ENCODE measurements at regions not wholly inside any gene's neighbourhood (a gene's known extent, or its start where the extent isn't known, plus 50 kb on each side); places are given as distances from the start of the nearest gene placed in this dataset.
"Not testable (repeated sequence)": the region's sequence is repeated elsewhere in the genome, so short reads cannot be mapped to it uniquely, and the experiment has no call there.

DNA sequence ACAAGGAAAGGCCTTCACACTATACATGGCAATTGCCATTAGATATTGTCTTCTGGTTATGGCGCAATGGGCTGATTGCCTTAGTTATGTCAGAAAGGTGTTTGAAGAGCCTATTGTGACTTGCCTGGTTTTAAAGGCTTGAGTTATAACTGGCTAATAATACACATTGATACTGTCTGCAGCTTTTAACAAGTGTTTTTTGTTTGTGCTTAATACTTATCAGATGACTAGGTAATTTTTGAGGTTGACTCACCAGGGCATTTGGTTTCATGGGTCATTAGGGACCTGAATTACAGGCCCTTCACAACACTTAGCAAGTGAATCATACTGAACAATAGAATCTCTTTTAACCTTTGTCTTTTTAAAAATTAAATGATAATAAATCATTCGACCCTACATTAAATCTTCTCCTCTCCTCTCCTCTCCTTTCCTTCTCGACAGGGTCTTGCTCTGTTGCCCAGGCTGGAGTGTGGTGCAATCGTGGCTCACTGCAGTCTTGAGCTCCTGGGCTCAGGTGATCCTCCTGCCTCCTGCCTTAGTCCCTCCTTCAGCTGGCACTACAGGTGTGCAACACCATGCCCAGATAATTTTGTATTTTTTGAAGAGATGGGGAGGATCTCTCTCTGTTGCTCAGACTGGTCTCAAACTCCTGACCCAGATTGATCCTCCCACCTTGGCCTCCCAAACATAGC is 196.3 kb downstream of the JCAD start:
- DNase-seq (ENCODE audit: insufficient read length, low spot score) (no peak), FAIRE-seq (no peak)
- no peak for TF ChIP-seq POLR2AphosphoS5 (IDR thresholded peaks at IDR 0.05; ENCODE audit: low read depth, low read length)
- TF ChIP-seq PAX5 (IDR thresholded peaks at IDR 0.05; ENCODE audit: insufficient read depth, low read length, severe bottlenecking): no peak
- no peak for TF ChIP-seq POLR2A (IDR thresholded peaks at IDR 0.05; ENCODE audit: low read depth, low read length)
- TF ChIP-seq SPI1 (IDR thresholded peaks at IDR 0.05; ENCODE audit: low read depth, low read length): no peak
- no peak for TF ChIP-seq TAF1 (IDR thresholded peaks at IDR 0.05; ENCODE audit: low read depth, low read length)
- TF ChIP-seq POU2F2 (IDR thresholded peaks at IDR 0.05; ENCODE audit: low read depth, low read length): no peak

DNA sequence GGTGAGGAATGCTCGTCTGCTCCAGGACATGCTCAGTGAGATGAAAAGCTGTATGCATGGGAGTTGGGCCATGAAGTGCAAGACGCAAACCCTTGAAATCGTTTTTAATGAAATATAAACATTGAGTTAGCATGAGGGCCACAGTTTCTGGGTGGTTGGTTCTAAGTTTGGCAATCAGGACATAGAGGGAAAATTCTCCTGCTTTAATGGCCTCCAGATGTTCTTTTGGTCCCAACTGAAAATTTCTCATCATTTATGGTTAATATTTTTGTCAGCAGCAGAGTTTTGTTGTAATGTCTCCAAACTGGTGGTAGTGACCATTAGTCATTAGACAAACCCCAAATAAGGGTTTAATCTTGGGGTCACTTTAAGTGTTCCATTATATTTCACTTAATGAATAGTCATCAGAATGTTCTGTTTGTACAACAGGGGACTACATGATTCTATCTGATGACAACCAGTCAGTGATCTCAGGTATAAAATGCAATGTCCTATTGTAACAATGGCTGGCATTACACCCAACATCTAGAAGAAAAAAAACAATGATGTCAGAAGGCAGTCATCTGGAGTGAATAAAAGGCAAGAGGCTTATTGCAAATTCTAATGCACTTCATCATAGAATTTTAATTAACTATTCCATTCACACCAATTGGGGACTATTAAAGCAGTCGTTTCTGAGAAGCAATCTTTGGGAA is 197.4 kb downstream of the JCAD start:
- DNase-seq (ENCODE audit: insufficient read length, low spot score) (no peak), FAIRE-seq (no peak)
- TF ChIP-seq POLR2A (IDR thresholded peaks at IDR 0.05; ENCODE audit: low read depth, low read length) (no peak), PAX5 (IDR thresholded peaks at IDR 0.05; ENCODE audit: insufficient read depth, low read length, severe bottlenecking) (no peak), POLR2AphosphoS5 (IDR thresholded peaks at IDR 0.05; ENCODE audit: low read depth, low read length) (no peak), TAF1 (IDR thresholded peaks at IDR 0.05; ENCODE audit: low read depth, low read length) (no peak), POU2F2 (IDR thresholded peaks at IDR 0.05; ENCODE audit: low read depth, low read length) (no peak), SPI1 (IDR thresholded peaks at IDR 0.05; ENCODE audit: low read depth, low read length) (no peak)

DNA sequence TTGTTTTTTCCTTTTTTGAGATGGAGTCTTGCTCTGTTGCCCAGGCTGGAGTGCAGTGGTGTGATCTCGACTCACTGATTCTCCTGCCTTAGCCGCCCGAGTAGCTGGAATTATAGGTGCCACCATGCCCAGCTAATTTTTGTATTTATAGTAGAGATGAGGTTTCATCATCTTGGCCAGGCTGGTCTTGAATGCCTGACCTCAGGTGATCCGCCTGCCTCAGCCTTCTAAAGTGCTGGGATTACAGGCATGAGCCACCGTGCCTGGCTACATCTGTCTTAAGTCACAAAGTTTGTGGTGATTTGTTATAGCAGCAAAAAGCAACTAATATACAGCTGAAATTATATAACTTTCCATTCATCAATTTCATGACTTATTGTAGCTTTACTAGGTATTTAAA is 198.2 kb downstream of the JCAD start:
- DNase-seq (ENCODE audit: insufficient read length, low spot score); FAIRE-seq: not testable (repeated sequence)

DNA sequence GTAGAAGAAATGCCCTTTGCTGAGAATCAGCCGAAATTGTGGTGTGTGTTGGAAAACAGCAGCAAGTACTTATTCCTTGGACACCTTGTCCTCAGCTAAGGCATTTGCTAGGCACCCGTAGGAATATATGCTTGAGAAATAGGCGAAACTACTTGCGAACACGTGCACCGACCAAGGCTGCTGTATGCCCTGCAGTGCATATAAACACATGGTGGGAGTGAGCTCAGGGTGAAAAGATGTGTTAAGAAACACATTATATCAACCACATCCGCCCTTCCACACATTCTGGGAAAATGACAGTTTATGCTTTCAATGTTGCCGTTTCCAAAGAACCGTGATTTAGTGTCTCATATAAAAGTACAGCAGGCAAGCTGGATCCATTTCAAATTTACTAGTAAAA is 199.2 kb downstream of the JCAD start:
- TF ChIP-seq POU2F2 (IDR thresholded peaks at IDR 0.05; ENCODE audit: low read depth, low read length) (no peak), POLR2AphosphoS5 (IDR thresholded peaks at IDR 0.05; ENCODE audit: low read depth, low read length) (no peak), PAX5 (IDR thresholded peaks at IDR 0.05; ENCODE audit: insufficient read depth, low read length, severe bottlenecking) (no peak)
- DNase-seq (ENCODE audit: insufficient read length, low spot score) (no peak), FAIRE-seq (no peak)

GRCh38 chr10:29859521-29860130 is 199.8 kb downstream of the JCAD start:
- FAIRE-seq (no peak), DNase-seq (ENCODE audit: insufficient read length, low spot score) (no peak)
- TF ChIP-seq POLR2AphosphoS5 (IDR thresholded peaks at IDR 0.05; ENCODE audit: low read depth, low read length): no peak
- TF ChIP-seq PAX5 (IDR thresholded peaks at IDR 0.05; ENCODE audit: insufficient read depth, low read length, severe bottlenecking): no peak
- TF ChIP-seq POLR2A (IDR thresholded peaks at IDR 0.05; ENCODE audit: low read depth, low read length): no peak
- TF ChIP-seq SPI1 (IDR thresholded peaks at IDR 0.05; ENCODE audit: low read depth, low read length): no peak
- TF ChIP-seq TAF1 (IDR thresholded peaks at IDR 0.05; ENCODE audit: low read depth, low read length): no peak
- no peak for TF ChIP-seq POU2F2 (IDR thresholded peaks at IDR 0.05; ENCODE audit: low read depth, low read length)

DNA sequence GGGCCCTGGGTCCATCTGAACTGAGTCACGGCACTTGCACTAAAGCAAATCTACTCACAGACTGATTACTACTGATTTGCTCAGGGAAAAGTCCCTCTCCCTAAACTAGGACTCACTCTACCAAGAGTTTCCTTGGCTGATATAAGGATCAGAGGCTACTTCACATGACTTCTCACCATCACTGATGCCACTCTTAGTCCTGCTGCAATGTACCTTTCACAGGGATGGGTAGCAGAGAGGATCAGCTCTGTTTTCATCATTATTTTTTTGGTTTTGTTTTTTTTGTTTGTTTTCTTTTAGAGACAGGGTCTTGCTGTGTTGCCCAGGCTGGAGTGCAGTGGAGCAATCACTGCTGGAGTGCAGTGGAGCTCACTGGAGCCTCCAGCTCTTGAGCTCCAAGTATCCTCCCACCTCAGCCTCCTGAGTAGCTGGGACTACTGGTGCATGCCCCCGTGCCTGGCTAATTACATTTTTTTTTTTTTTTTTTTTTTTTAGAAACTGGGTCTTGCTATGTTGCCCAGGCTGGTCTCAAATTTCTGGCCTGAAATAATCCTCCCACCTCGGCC is 200.6 kb downstream of the JCAD start:
- TF ChIP-seq SPI1 (IDR thresholded peaks at IDR 0.05; ENCODE audit: low read depth, low read length) (no peak), TAF1 (IDR thresholded peaks at IDR 0.05; ENCODE audit: low read depth, low read length) (no peak), POLR2A (IDR thresholded peaks at IDR 0.05; ENCODE audit: low read depth, low read length) (no peak), PAX5 (IDR thresholded peaks at IDR 0.05; ENCODE audit: insufficient read depth, low read length, severe bottlenecking) (no peak), POU2F2 (IDR thresholded peaks at IDR 0.05; ENCODE audit: low read depth, low read length) (no peak), POLR2AphosphoS5 (IDR thresholded peaks at IDR 0.05; ENCODE audit: low read depth, low read length) (no peak)
- FAIRE-seq: no peak

GRCh38 chr10:29857843-29858701 is 201.3 kb downstream of the JCAD start:
- no peak for DNase-seq (ENCODE audit: insufficient read length, low spot score)
- TF ChIP-seq PAX5 (IDR thresholded peaks at IDR 0.05; ENCODE audit: insufficient read depth, low read length, severe bottlenecking) (no peak), POLR2AphosphoS5 (IDR thresholded peaks at IDR 0.05; ENCODE audit: low read depth, low read length) (no peak), POU2F2 (IDR thresholded peaks at IDR 0.05; ENCODE audit: low read depth, low read length) (no peak), POLR2A (IDR thresholded peaks at IDR 0.05; ENCODE audit: low read depth, low read length) (no peak), SPI1 (IDR thresholded peaks at IDR 0.05; ENCODE audit: low read depth, low read length) (no peak), TAF1 (IDR thresholded peaks at IDR 0.05; ENCODE audit: low read depth, low read length) (no peak)
- FAIRE-seq: no peak

More for the DNA sequence above, 200.6 kb downstream of the JCAD start:
- DNase-seq (ENCODE audit: insufficient read length, low spot score): no peak

GRCh38 chr10:29856295-29856694 is 203.1 kb downstream of the JCAD start:
- no peak for TF ChIP-seq TAF1 (IDR thresholded peaks at IDR 0.05; ENCODE audit: low read depth, low read length)
- no peak for TF ChIP-seq POLR2A (IDR thresholded peaks at IDR 0.05; ENCODE audit: low read depth, low read length)
- TF ChIP-seq POLR2AphosphoS5 (IDR thresholded peaks at IDR 0.05; ENCODE audit: low read depth, low read length): no peak
- TF ChIP-seq PAX5 (IDR thresholded peaks at IDR 0.05; ENCODE audit: insufficient read depth, low read length, severe bottlenecking): no peak
- no peak for TF ChIP-seq POU2F2 (IDR thresholded peaks at IDR 0.05; ENCODE audit: low read depth, low read length)
- DNase-seq (ENCODE audit: insufficient read length, low spot score): no peak
- no peak for FAIRE-seq

DNA sequence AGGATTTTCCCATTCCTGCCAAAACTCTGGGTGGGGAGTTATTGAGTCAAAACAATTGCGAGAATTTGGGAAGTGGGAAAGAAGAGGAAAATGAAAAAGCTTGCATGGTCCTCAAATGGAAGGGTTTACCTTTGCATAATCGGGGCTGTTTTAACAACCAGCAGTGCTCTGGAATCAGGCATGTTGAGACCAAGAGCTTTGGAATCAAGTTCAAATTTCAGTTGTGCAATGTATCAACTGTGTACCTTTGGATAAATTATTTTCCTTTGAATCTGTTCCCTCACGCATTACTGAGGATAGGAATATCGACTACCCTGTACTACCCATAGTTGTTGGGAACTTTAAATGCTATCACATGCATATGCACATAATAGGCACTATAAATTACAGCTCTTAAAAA is 205.5 kb downstream of the JCAD start:
- DNase-seq (ENCODE audit: insufficient read length, low spot score) (no peak), FAIRE-seq (no peak)
- TF ChIP-seq POLR2A (IDR thresholded peaks at IDR 0.05; ENCODE audit: low read depth, low read length): no peak
- TF ChIP-seq POLR2AphosphoS5 (IDR thresholded peaks at IDR 0.05; ENCODE audit: low read depth, low read length): no peak
- no peak for TF ChIP-seq PAX5 (IDR thresholded peaks at IDR 0.05; ENCODE audit: insufficient read depth, low read length, severe bottlenecking)

Data from GM12891 (cell line).